ENCODE measurements at regions not wholly inside any gene's neighbourhood (a gene's known extent, or its start where the extent isn't known, plus 50 kb on each side); places are given as distances from the start of the nearest gene placed in this dataset.

GRCh38 chr16:8062677-8063076 is 527.6 kb downstream of the TMEM114 start:
- Histone ChIP-seq H3K27me3 (no peaks in the 10 kb centered on the region), H3K27ac (no peak overlapping the region), H3K36me3 (no peaks in the 10 kb centered on the region), H3K9me3 (no peaks in the 10 kb centered on the region), H3K4me3 (no peak overlapping the region), H3K4me1 (no peaks in the 10 kb centered on the region)
- no peak for DNase-seq (ENCODE audit: extremely low spot score in 2 of 2)
- no peak for TF ChIP-seq CTCF (IDR thresholded peaks at IDR 0.05)
- no peak for TF ChIP-seq POLR2AphosphoS5 (IDR thresholded peaks at IDR 0.05; ENCODE audit: insufficient read depth in 1 of 2, low read depth in 1 of 2)
- TF ChIP-seq POLR2A (IDR thresholded peaks at IDR 0.05), result no peak
- intact Hi-C loops (cut with DNase I), result no loop called here

GRCh38 chr16:8055761-8056160 is 534.5 kb downstream of the TMEM114 start:
- Histone ChIP-seq H3K27ac (no peak overlapping the region), H3K36me3 (no peaks in the 10 kb centered on the region)
- intact Hi-C loops (cut with DNase I), result no loop called here

GRCh38 chr16:8053437-8053836 is 536.9 kb downstream of the TMEM114 start:
- intact Hi-C loops (cut with DNase I), result no loop called here
- no peak for DNase-seq (ENCODE audit: extremely low spot score in 2 of 2)

More at GRCh38 chr16:8055761-8056160, 534.5 kb downstream of the TMEM114 start:
- Histone ChIP-seq H3K27me3 (no peaks in the 10 kb centered on the region), H3K4me3 (no peak overlapping the region), H3K4me1 (no peaks in the 10 kb centered on the region), H3K9me3 (no peaks in the 10 kb centered on the region)
- DNase-seq (ENCODE audit: extremely low spot score in 2 of 2), result no peak
- no peak for TF ChIP-seq POLR2AphosphoS5 (IDR thresholded peaks at IDR 0.05; ENCODE audit: insufficient read depth in 1 of 2, low read depth in 1 of 2)
- no peak for TF ChIP-seq POLR2A (IDR thresholded peaks at IDR 0.05)
- no peak for TF ChIP-seq CTCF (IDR thresholded peaks at IDR 0.05)

GRCh38 chr16:8048433-8048832 is 541.9 kb downstream of the TMEM114 start:
- Histone ChIP-seq H3K27me3 (no peaks in the 10 kb centered on the region), H3K36me3 (no peaks in the 10 kb centered on the region), H3K4me1 (no peaks in the 10 kb centered on the region), H3K4me3 (no peak overlapping the region), H3K9me3 (no peaks in the 10 kb centered on the region), H3K27ac (no peak overlapping the region)
- intact Hi-C loops (cut with DNase I), result no loop called here
- DNase-seq (ENCODE audit: extremely low spot score in 2 of 2), result no peak
- no peak for TF ChIP-seq CTCF (IDR thresholded peaks at IDR 0.05)
- TF ChIP-seq POLR2A (IDR thresholded peaks at IDR 0.05), result no peak
- no peak for TF ChIP-seq POLR2AphosphoS5 (IDR thresholded peaks at IDR 0.05; ENCODE audit: insufficient read depth in 1 of 2, low read depth in 1 of 2)

More at GRCh38 chr16:8053437-8053836, 536.9 kb downstream of the TMEM114 start:
- TF ChIP-seq POLR2A (IDR thresholded peaks at IDR 0.05) (no peak), POLR2AphosphoS5 (IDR thresholded peaks at IDR 0.05; ENCODE audit: insufficient read depth in 1 of 2, low read depth in 1 of 2) (no peak), CTCF (IDR thresholded peaks at IDR 0.05) (no peak)
- H3K27ac ChIP-seq, result no peak overlapping the region
- H3K36me3 ChIP-seq, result no peaks in the 10 kb centered on the region
- H3K4me1 ChIP-seq, result no peaks in the 10 kb centered on the region
- H3K9me3 ChIP-seq, result no peaks in the 10 kb centered on the region
- no peaks in the 10 kb centered on the region for H3K27me3 ChIP-seq
- H3K4me3 ChIP-seq, result no peak overlapping the region

- H3K27me3 ChIP-seq, result no peaks in the 10 kb centered on the region
- DNase-seq (ENCODE audit: extremely low spot score in 2 of 2), result no peak
- H3K9me3 ChIP-seq, result no peaks in the 10 kb centered on the region
- no peaks in the 10 kb centered on the region for H3K4me1 ChIP-seq
- no peak overlapping the region for H3K4me3 ChIP-seq
- H3K27ac ChIP-seq, result no peak overlapping the region
- TF ChIP-seq POLR2A (IDR thresholded peaks at IDR 0.05) (no peak), POLR2AphosphoS5 (IDR thresholded peaks at IDR 0.05; ENCODE audit: insufficient read depth in 1 of 2, low read depth in 1 of 2) (no peak), CTCF (IDR thresholded peaks at IDR 0.05) (no peak)
- H3K36me3 ChIP-seq, result no peaks in the 10 kb centered on the region
- intact Hi-C loops (cut with DNase I), result no loop called here
These were observed 542.6 kb downstream of the TMEM114 start for GRCh38 chr16:8047736-8048135.

Data from vagina (tissue), 2 donors.